K562 (cell line): ENCODE measurements at regions not wholly inside any gene's neighbourhood (a gene's known extent, or its start where the extent isn't known, plus 50 kb on each side); places are given as distances from the start of the nearest gene placed in this dataset.

Experiments used
- PHB2 ChIP-seq: fragments of 450-650 bp; IDR thresholded peaks from 2 replicates; pipeline ENCODE4 v1.6.1; 2017; ENCODE audit warnings: low read depth
- ZNF143 ChIP-seq: sonication (generic); formaldehyde crosslinking; IDR thresholded peaks from 2 replicates; pipeline ENCODE4 v1.9.0; 2022; ENCODE audit warnings: mild to moderate bottlenecking, missing genetic modification reagents

- no peak for TF ChIP-seq ZNF143 (CRISPR knock-in tag)
- no peak for TF ChIP-seq PHB2
Observed at GRCh38 chr17:79404136-79404911, 206.5 kb downstream of the RBFOX3 start.
